ENCODE measurements at regions not wholly inside any gene's neighbourhood (a gene's known extent, or its start where the extent isn't known, plus 50 kb on each side); places are given as distances from the start of the nearest gene placed in this dataset.
A peak's percentile ranks its signal among the peaks of the same experiment; 100 is the strongest.

GRCh38 chr2:19684516-19684915 is 217.3 kb downstream of the TTC32 start:
- DNase-seq (ENCODE audit: low read depth): no peak

- DNase-seq (ENCODE audit: low read depth): no peak
Measured at GRCh38 chr2:19683556-19683955, 218.2 kb downstream of the TTC32 start.

GRCh38 chr2:19682493-19682892 is 219.3 kb downstream of the TTC32 start:
- DNase-seq (ENCODE audit: low read depth): peak; percentile 36

GRCh38 chr2:19677825-19678518 is 223.8 kb downstream of the TTC32 start:
- DNase-seq (ENCODE audit: low read depth): no peak

GRCh38 chr2:19677215-19677777 is 224.5 kb downstream of the TTC32 start:
- DNase-seq (ENCODE audit: low read depth): no peak

GRCh38 chr2:19676770-19677169 is 225.0 kb downstream of the TTC32 start:
- DNase-seq (ENCODE audit: low read depth): no peak

GRCh38 chr2:19675856-19676460 is 225.8 kb downstream of the TTC32 start:
- DNase-seq (ENCODE audit: low read depth): peak; percentile 21

GRCh38 chr2:19675003-19675629 is 226.7 kb downstream of the TTC32 start:
- DNase-seq (ENCODE audit: low read depth): no peak

- no peak for DNase-seq (ENCODE audit: low read depth)
Measured at GRCh38 chr2:19674051-19675002, 227.5 kb downstream of the TTC32 start.

GRCh38 chr2:19673213-19673791 is 228.5 kb downstream of the TTC32 start:
- peak; percentile 11 for DNase-seq (ENCODE audit: low read depth)

- DNase-seq (ENCODE audit: low read depth): peak; percentile 25
Measured at GRCh38 chr2:19671916-19672315, 229.9 kb downstream of the TTC32 start.

- no peak for DNase-seq (ENCODE audit: low read depth)
Measured at GRCh38 chr2:19671311-19671710, 230.5 kb downstream of the TTC32 start.

GRCh38 chr2:19670303-19670702 is 231.5 kb downstream of the TTC32 start:
- no peak for DNase-seq (ENCODE audit: low read depth)

- DNase-seq (ENCODE audit: low read depth): no peak
Measured at GRCh38 chr2:19669559-19669958, 232.2 kb downstream of the TTC32 start.

GRCh38 chr2:19669126-19669525 is 232.7 kb downstream of the TTC32 start:
- no peak for DNase-seq (ENCODE audit: low read depth)

GRCh38 chr2:19667536-19667949 is 234.2 kb downstream of the TTC32 start:
- no peak for DNase-seq (ENCODE audit: low read depth)

- DNase-seq (ENCODE audit: low read depth): peak; percentile 53
Measured at GRCh38 chr2:19667085-19667484, 234.7 kb downstream of the TTC32 start.

- peak; percentile 65 for DNase-seq (ENCODE audit: low read depth)
Measured at GRCh38 chr2:19664646-19665045, 237.1 kb downstream of the TTC32 start.

GRCh38 chr2:19659024-19659792 is 242.6 kb downstream of the TTC32 start:
- no peak for DNase-seq (ENCODE audit: low read depth)

- no peak for DNase-seq (ENCODE audit: low read depth)
Measured at GRCh38 chr2:19656011-19656410, 245.8 kb downstream of the TTC32 start.

All from HT1080 (cell line).